ENCODE measurements at regions not wholly inside any gene's neighbourhood (a gene's known extent, or its start where the extent isn't known, plus 50 kb on each side); places are given as distances from the start of the nearest gene placed in this dataset.

GRCh38 chr10:30558411-30558810 lies 71.1 kb downstream of the LYZL2 start:
- TF ChIP-seq CTCF (conservative IDR thresholded peaks at IDR 0.05) = no peak
- TF ChIP-seq ZFX (IDR thresholded peaks at IDR 0.05) = no peak

All from C4-2B (cell line).